GM18868 (cell line): ENCODE measurements at regions not wholly inside any gene's neighbourhood (a gene's known extent, or its start where the extent isn't known, plus 50 kb on each side); places are given as distances from the start of the nearest gene placed in this dataset.

ENCODE experiments used
- ATAC-seq: cut with Tn5 transposase; IDR thresholded peaks from one replicate; pipeline ENCODE4 v1.9.1; 2021; ENCODE audit warnings: mild to moderate bottlenecking, moderate library complexity; ENCODE audit not compliant: unreplicated experiment

- no peak for ATAC-seq
These were observed 87.1 kb upstream of the SELENOP start for GRCh38 chr5:42898760-42899159.

- no peak for ATAC-seq
These were observed 84.8 kb upstream of the SELENOP start for GRCh38 chr5:42896523-42896922.

DNA sequence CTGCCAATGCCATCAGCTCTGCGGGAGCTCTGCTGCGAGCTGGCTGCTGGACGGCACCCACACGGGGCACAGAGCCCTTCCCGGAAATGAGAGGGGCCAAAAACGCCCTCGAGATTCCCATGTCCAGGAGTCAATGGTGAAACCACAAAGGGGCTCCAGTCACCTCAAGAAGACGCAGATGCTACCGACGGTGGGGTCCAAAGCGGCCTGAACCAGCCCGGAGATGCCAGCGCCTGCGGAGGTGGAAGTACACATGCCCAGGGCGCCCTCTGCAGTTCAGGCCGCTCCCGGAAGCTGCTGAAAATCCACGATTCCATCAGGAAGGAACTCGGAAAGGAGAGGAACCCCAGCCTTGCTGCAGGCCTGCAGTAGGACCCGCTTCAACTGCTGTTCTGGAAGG is 82.4 kb upstream of the SELENOP start:
- no peak for ATAC-seq

GRCh38 chr5:42889311-42889933 is 77.7 kb upstream of the SELENOP start:
- peak; percentile 93 for ATAC-seq

- ATAC-seq, result no peak
These were observed 77.1 kb upstream of the SELENOP start for GRCh38 chr5:42888771-42889170.

- no peak for ATAC-seq
These were observed 75.9 kb upstream of the SELENOP start for GRCh38 chr5:42887575-42887974.

DNA sequence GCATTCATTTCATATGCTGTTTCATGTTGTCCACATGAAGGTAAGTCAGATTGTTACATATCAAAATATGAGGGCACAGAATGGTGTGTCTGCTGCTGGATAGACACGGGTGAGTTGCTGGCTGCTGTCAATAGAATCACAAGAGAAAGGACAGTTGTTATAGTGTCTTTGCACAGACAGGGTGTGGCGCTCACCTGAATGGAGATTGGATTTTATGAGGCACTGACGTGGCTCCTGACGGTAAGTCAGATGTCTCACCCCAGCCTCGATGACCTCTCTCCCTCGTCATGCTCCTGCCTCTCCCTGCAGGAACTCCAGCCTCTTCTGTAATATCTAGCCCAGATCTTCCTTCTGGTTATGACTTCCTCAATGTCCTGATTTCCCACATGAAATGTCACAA is 75.4 kb upstream of the SELENOP start:
- no peak for ATAC-seq

GRCh38 chr5:42886635-42887034 is 74.9 kb upstream of the SELENOP start:
- ATAC-seq, result no peak

- no peak for ATAC-seq
These were observed 72.6 kb upstream of the SELENOP start for GRCh38 chr5:42884326-42884725.

GRCh38 chr5:42881416-42882117 is 69.9 kb upstream of the SELENOP start:
- no peak for ATAC-seq

DNA sequence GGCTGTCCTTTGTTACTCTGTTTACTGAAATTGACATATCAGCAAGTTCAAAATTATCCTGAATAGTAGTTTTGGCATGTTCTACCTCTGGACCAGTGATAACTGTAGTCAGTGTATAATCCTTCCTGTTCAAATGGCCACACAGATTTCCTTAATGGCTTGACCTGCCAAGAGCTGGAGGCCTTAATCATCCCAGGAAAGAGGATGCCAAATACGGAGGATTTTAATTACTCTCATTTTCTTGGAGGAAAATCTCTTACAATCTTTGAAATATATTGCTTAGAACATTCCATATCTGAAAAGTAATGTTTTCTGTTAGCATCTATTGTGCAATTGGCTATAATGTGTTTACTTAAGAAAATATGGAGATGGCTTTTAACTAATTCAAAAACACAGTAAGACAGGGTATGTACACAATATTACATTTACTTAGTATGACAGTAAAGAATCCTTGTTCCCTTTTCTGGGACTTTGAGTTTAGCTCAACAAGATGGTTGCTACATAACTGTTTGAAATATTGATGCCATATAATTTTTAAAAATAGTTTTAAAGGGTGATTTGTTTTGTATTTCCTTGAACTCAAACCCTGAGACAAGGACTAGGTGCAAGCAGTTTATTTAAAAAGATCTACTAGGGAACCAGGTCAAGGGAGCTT is 68.9 kb upstream of the SELENOP start:
- no peak for ATAC-seq

GRCh38 chr5:42879291-42879690 is 67.6 kb upstream of the SELENOP start:
- ATAC-seq, result no peak

- no peak for ATAC-seq
These were observed 66.9 kb upstream of the SELENOP start for GRCh38 chr5:42878550-42878949.

GRCh38 chr5:42878041-42878440 is 66.3 kb upstream of the SELENOP start:
- ATAC-seq, result no peak

- ATAC-seq, result no peak
These were observed 65.7 kb upstream of the SELENOP start for GRCh38 chr5:42877431-42877830.

DNA sequence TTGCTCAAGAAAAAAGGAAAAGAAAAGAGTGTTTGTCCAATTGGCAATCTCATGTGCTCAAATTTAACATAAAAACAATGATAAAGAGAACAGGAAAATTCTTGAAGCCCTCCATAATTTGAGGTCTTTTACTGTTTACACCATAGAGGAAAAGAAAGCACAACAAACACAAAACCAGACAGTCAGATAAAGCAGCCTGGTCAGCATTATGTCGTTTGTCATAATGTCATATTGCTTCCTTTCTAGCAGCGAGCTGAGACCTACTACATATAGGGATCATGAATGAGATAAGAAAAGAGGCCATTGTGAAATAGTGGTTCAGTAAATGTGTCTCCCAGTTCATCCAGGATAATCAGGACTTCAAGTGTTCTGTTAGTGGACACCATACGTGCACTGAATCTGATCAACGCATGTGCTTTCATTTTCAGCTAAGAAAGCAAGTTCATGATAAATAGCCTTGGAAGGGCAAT is 64.7 kb upstream of the SELENOP start:
- no peak for ATAC-seq

- no peak for ATAC-seq
These were observed 64.2 kb upstream of the SELENOP start for GRCh38 chr5:42875785-42876374.

GRCh38 chr5:42875211-42875610 is 63.5 kb upstream of the SELENOP start:
- no peak for ATAC-seq

GRCh38 chr5:42874621-42875198 is 63.0 kb upstream of the SELENOP start:
- ATAC-seq, result no peak

DNA sequence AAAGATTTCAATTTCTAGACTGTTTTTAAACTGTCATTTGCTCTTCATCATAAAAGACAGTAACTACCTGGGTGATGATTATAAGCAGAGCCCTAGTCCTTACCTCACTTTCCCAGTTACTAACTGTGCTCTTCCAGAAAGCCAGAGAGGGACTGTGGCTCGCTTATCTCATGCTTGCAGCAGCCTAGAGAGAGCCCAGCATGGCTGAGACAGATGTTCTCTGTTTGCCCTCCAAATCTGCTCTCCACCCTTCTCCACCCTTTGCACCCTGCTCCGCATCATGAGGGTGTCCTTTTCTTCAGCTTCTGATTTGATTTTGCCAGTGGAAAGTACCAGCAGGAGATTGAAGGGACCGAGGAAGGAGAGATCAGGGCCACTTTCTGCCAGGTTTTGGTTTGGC is 61.2 kb upstream of the SELENOP start:
- ATAC-seq, result no peak

GRCh38 chr5:42870882-42871418 is 59.3 kb upstream of the SELENOP start:
- ATAC-seq, result no peak
